K562 (cell line): ENCODE measurements at regions not wholly inside any gene's neighbourhood (a gene's known extent, or its start where the extent isn't known, plus 50 kb on each side); places are given as distances from the start of the nearest gene placed in this dataset.

Experiments
- ASH1L ChIP-seq: fragments of 450-650 bp; IDR thresholded peaks from 2 replicates; pipeline ENCODE4 v1.6.1; 2018; ENCODE audit warnings: borderline replicate concordance, mild to moderate bottlenecking, low read depth; ENCODE audit not compliant: partially characterized antibody
- CTBP1 ChIP-seq: fragments of 450-650 bp; IDR thresholded peaks from 2 replicates; pipeline ENCODE4 v1.6.1; 2016; ENCODE audit warnings: borderline replicate concordance
- CTCFL ChIP-seq: IDR thresholded peaks from 2 replicates; pipeline ENCODE4 v1.6.1; 2011; ENCODE audit warnings: borderline replicate concordance, low read depth, mild to moderate bottlenecking, moderate library complexity, low read length; ENCODE audit not compliant: insufficient read depth, poor library complexity, severe bottlenecking
- FOXO4 ChIP-seq: fragments of 450-650 bp; formaldehyde crosslinking; IDR thresholded peaks from 2 replicates; pipeline ENCODE4 v1.4.0; 2020; ENCODE audit warnings: mild to moderate bottlenecking, moderate library complexity
- FUS ChIP-seq: fragments of 200-400 bp; formaldehyde crosslinking; optimal IDR thresholded peaks from 2 replicates; pipeline ENCODE3; 2017; ENCODE audit warnings: low read depth, low read length
- GTF3C2 ChIP-seq: IDR thresholded peaks from 3 replicates; pipeline ENCODE4 v1.6.1; 2011; ENCODE audit warnings: borderline replicate concordance, mild to moderate bottlenecking, moderate library complexity; ENCODE audit not compliant: insufficient read length; ENCODE audit errors: extremely low read depth
- HES1 ChIP-seq: fragments of 450-650 bp; IDR thresholded peaks from 2 replicates; pipeline ENCODE4 v1.6.1; 2016; ENCODE audit warnings: low read depth, mild to moderate bottlenecking, moderate library complexity
- NONO ChIP-seq, 2 experiments: fragments of 200-400 bp in 1 of 2; fragments of 450-650 bp in 1 of 2; formaldehyde crosslinking in 1 of 2; IDR thresholded peaks; 2 replicates each; pipeline ENCODE4 v1.6.1; 2017; ENCODE audit warnings: low read depth in 2 of 2, mild to moderate bottlenecking in 2 of 2, moderate library complexity in 2 of 2, low read length in 1 of 2
- PTTG1 ChIP-seq: fragments of 450-650 bp; IDR thresholded peaks from 2 replicates; pipeline ENCODE4 v1.6.1; 2016; ENCODE audit warnings: low read depth, mild to moderate bottlenecking, missing genetic modification characterization, missing compliant biosample characterization
- RREB1 ChIP-seq: fragments of 250-450 bp; sonication (Bioruptor Pico); IDR thresholded peaks from 2 replicates; pipeline ENCODE4 v1.4.0; 2020
- STAT5B ChIP-seq: fragments of 250-450 bp; sonication (Bioruptor Pico); IDR thresholded peaks from 2 replicates; pipeline ENCODE4 v1.8.0; 2021; ENCODE audit warnings: mild to moderate bottlenecking, inconsistent platforms
- YBX1 ChIP-seq: fragments of 450-650 bp; IDR thresholded peaks from 2 replicates; pipeline ENCODE4 v1.7.1; 2016; ENCODE audit warnings: mild to moderate bottlenecking
- ZBTB1 ChIP-seq: sonication (generic); formaldehyde crosslinking; IDR thresholded peaks from 2 replicates; pipeline ENCODE4 v1.8.1; 2023; ENCODE audit warnings: missing genetic modification reagents, low read depth, mild to moderate bottlenecking, borderline replicate concordance
- ZNF274 ChIP-seq: IDR thresholded peaks from 2 replicates; pipeline ENCODE4 v1.6.1; 2011; ENCODE audit warnings: low read depth, mild to moderate bottlenecking, low read length, moderate library complexity, borderline replicate concordance

GRCh38 chr6:37106982-37107491 lies 62.9 kb upstream of the PIM1 start (continued):
- TF ChIP-seq RREB1 (0 out of 2 replicates have a peak, but pooled peaks have one; percentile 29), NONO (IDR thresholded peaks at IDR 0.05; ENCODE audit: low read depth in 2 of 2, low read length in 1 of 2) (no peak), STAT5B (no peak), ZNF274 (no peak), GTF3C2 (no peak), HES1 (no peak), PTTG1 (tag) (no peak; the same call in 1 of the 2 replicates), CTCFL (no peak), YBX1 (no peak), CTBP1 (peak; percentile 35; the same call in 1 of the 2 replicates), FOXO4 (CRISPR knock-in tag) (no peak), ZBTB1 (CRISPR knock-in tag) (no peak), ASH1L (no peak), FUS (no peak)
